ENCODE measurements at regions not wholly inside any gene's neighbourhood (a gene's known extent, or its start where the extent isn't known, plus 50 kb on each side); places are given as distances from the start of the nearest gene placed in this dataset.

DNA sequence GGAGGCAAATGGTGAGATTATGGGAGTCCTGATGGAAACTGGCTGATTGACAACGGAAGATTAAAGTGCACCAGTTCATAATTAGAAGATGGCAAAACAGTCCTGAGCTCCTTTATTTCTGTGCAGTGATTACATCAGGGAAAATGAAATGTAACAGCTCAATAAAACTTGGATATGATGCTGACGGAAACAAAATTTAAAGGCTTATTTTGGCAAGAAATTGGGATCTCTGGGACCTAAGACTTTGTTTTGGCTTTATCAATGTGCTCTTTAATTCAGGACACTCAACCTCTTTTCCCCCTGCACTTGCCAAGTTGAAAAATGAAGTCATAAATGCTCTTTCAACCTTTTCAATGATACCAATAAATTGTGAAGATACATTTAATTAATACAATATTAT is 226.8 kb downstream of the C6orf118 start:
- no peak for TF ChIP-seq TAF1 (IDR thresholded peaks at IDR 0.05; ENCODE audit: low read depth)
- TF ChIP-seq, protein P1, sequence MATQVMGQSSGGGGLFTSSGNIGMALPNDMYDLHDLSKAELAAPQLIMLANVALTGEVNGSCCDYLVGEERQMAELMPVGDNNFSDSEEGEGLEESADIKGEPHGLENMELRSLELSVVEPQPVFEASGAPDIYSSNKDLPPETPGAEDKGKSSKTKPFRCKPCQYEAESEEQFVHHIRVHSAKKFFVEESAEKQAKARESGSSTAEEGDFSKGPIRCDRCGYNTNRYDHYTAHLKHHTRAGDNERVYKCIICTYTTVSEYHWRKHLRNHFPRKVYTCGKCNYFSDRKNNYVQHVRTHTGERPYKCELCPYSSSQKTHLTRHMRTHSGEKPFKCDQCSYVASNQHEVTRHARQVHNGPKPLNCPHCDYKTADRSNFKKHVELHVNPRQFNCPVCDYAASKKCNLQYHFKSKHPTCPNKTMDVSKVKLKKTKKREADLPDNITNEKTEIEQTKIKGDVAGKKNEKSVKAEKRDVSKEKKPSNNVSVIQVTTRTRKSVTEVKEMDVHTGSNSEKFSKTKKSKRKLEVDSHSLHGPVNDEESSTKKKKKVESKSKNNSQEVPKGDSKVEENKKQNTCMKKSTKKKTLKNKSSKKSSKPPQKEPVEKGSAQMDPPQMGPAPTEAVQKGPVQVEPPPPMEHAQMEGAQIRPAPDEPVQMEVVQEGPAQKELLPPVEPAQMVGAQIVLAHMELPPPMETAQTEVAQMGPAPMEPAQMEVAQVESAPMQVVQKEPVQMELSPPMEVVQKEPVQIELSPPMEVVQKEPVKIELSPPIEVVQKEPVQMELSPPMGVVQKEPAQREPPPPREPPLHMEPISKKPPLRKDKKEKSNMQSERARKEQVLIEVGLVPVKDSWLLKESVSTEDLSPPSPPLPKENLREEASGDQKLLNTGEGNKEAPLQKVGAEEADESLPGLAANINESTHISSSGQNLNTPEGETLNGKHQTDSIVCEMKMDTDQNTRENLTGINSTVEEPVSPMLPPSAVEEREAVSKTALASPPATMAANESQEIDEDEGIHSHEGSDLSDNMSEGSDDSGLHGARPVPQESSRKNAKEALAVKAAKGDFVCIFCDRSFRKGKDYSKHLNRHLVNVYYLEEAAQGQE (IDR thresholded peaks at IDR 0.05; ENCODE audit: low read depth): no peak
- TF ChIP-seq RAD21 (IDR thresholded peaks at IDR 0.05; ENCODE audit: low read depth): no peak
- TF ChIP-seq, protein P2, sequence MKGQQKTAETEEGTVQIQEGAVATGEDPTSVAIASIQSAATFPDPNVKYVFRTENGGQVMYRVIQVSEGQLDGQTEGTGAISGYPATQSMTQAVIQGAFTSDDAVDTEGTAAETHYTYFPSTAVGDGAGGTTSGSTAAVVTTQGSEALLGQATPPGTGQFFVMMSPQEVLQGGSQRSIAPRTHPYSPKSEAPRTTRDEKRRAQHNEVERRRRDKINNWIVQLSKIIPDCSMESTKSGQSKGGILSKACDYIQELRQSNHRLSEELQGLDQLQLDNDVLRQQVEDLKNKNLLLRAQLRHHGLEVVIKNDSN (IDR thresholded peaks at IDR 0.05): no peak

DNA sequence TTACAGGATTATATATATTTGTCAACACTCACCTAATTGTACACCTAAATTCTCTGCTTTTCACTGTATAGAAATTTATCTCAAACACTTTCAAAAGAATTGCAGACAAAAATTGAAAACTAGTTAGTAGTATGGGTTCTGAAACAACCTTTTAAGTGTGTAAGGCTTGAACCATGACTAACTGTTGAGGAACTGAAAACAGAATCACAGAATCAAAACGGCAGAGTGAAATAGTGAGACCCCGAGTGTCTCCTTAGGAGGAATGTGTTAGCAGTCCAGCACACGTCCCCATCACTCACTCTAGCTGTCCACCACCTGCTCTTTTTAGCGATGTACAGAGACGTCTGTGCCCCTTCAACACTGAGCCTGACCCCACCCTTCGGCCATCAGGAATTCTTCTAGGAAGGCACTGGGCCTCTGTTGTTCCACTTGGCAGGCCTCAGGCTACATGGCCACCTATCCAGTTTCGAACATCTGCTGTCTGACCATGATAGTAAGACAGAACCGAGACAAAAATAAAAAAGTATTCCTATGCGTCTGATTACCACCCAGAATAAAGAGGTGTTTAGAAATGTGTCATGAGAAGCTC is 227.4 kb downstream of the C6orf118 start:
- no peak for TF ChIP-seq EGR1 (IDR thresholded peaks at IDR 0.05)

DNA sequence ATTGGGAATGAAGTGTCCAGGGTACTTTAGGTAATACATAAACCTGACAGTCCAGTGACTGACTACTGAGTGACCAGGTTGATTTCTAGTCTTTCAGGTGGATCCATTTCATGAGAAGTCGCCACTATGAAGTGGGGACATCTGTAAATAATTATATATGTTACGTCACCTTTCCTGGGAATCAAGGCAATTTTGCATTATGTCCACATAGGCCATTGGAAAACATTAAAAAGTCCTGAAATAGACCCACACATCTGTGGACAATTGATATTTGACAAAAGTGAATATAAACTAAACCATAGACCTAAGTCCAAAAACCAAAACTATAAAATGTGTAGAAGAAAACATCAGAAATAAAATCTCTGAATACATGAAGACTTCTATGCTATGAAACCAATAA is 231.5 kb downstream of the C6orf118 start:
- TF ChIP-seq TCF12 (IDR thresholded peaks at IDR 0.05; ENCODE audit: low read depth) (no peak), RAD21 (IDR thresholded peaks at IDR 0.05; ENCODE audit: low read depth) (no peak), EGR1 (IDR thresholded peaks at IDR 0.05) (no peak), CREB1 (IDR thresholded peaks at IDR 0.05; ENCODE audit: low read depth) (no peak), TEAD4 (IDR thresholded peaks at IDR 0.05) (no peak)

DNA sequence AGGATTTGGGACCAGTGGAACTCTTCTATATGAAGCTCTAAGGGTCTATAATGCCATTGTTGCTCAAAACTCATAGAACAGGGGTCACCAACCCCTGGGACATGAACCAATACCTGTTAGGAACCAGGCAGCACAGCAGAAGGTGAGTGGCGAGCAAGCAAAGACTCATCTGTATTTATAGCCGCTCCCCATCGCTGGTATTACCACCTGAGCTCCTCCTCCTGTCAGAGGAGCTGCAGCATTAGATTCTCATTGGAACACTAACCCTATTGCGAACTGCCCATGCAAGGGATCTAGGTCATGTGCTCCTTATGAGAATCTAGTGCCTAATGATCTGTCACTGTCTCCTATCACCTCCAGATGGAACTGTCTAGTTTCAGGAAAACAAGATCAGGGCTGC is 237.5 kb downstream of the C6orf118 start:
- TF ChIP-seq EP300 (IDR thresholded peaks at IDR 0.05; ENCODE audit: borderline replicate concordance) (no peak), CREB1 (IDR thresholded peaks at IDR 0.05; ENCODE audit: low read depth) (no peak), YY1 (IDR thresholded peaks at IDR 0.05; ENCODE audit: low read depth) (no peak), TAF1 (IDR thresholded peaks at IDR 0.05; ENCODE audit: low read depth) (no peak), TEAD4 (IDR thresholded peaks at IDR 0.05) (no peak), EGR1 (IDR thresholded peaks at IDR 0.05) (no peak), FOXM1 (IDR thresholded peaks at IDR 0.05; ENCODE audit: borderline replicate concordance, low read depth) (no peak)
- TF ChIP-seq, protein P3, sequence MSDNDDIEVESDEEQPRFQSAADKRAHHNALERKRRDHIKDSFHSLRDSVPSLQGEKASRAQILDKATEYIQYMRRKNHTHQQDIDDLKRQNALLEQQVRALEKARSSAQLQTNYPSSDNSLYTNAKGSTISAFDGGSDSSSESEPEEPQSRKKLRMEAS (IDR thresholded peaks at IDR 0.05): no peak

DNA sequence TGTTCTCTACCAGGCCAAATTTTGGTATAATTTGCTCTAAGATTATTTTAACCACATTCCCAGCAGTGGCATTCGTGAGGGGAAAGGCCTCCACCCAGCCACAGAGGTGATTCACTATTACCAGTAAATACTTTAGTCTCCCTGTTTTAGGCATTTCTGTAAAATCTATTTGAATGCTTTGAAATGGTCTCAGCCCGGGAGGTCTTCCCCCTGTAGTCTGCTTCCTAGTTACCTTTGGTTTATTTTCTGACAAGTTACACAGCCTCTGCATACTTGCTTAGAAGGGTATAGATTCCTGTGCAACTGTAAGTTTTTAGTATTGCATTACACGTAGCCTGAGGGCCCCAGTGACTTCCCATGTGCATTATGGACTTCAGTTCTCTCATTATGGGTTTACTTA is 248.7 kb downstream of the C6orf118 start:
- no peak for TF ChIP-seq RAD21 (IDR thresholded peaks at IDR 0.05; ENCODE audit: low read depth)
- no peak for TF ChIP-seq NFIC (IDR thresholded peaks at IDR 0.05)
- no peak for TF ChIP-seq TEAD4 (IDR thresholded peaks at IDR 0.05)
- TF ChIP-seq, protein P2 (IDR thresholded peaks at IDR 0.05): no peak
- TF ChIP-seq CEBPB (IDR thresholded peaks at IDR 0.05): no peak
- TF ChIP-seq TCF12 (IDR thresholded peaks at IDR 0.05; ENCODE audit: low read depth): no peak
- TF ChIP-seq, protein P3 (IDR thresholded peaks at IDR 0.05): no peak
- TF ChIP-seq CREB1 (IDR thresholded peaks at IDR 0.05; ENCODE audit: low read depth): no peak
- TF ChIP-seq FOXM1 (IDR thresholded peaks at IDR 0.05; ENCODE audit: borderline replicate concordance, low read depth): no peak
- no peak for TF ChIP-seq EP300 (IDR thresholded peaks at IDR 0.05; ENCODE audit: borderline replicate concordance)
- no peak for TF ChIP-seq TAF1 (IDR thresholded peaks at IDR 0.05; ENCODE audit: low read depth)
- no peak for TF ChIP-seq EGR1 (IDR thresholded peaks at IDR 0.05)
- TF ChIP-seq ZBTB7A (IDR thresholded peaks at IDR 0.05; ENCODE audit: low read depth): no peak
- TF ChIP-seq YY1 (IDR thresholded peaks at IDR 0.05; ENCODE audit: low read depth): no peak

DNA sequence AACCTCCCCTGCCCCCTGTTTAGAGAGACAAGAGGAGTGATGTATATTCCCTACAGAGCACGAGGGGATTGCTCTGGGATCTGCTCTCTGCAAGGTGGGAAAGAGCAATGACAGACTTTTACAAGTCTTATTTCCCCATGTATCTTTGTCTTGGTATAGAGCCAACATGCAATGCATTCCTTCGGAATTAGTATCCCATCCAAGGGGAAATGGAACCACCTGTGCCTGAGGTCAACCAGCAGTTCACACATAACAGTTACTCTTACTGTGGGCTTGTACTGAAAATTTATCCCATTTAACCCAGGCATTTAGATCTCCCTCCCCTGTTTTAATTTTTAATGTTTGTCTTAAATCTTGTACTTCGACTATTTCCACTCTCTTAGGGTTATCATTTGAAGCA is 250.4 kb downstream of the C6orf118 start:
- TF ChIP-seq CEBPB (IDR thresholded peaks at IDR 0.05): no peak
- TF ChIP-seq TAF1 (IDR thresholded peaks at IDR 0.05; ENCODE audit: low read depth): no peak
- TF ChIP-seq TEAD4 (IDR thresholded peaks at IDR 0.05): no peak
- no peak for TF ChIP-seq NFIC (IDR thresholded peaks at IDR 0.05)
- TF ChIP-seq YY1 (IDR thresholded peaks at IDR 0.05; ENCODE audit: low read depth): no peak
- TF ChIP-seq ZBTB7A (IDR thresholded peaks at IDR 0.05; ENCODE audit: low read depth): no peak
- TF ChIP-seq FOXM1 (IDR thresholded peaks at IDR 0.05; ENCODE audit: borderline replicate concordance, low read depth): no peak
- TF ChIP-seq, protein P1 (IDR thresholded peaks at IDR 0.05; ENCODE audit: low read depth): no peak
- no peak for TF ChIP-seq TCF12 (IDR thresholded peaks at IDR 0.05; ENCODE audit: low read depth)
- TF ChIP-seq, protein P2 (IDR thresholded peaks at IDR 0.05): no peak
- TF ChIP-seq CREB1 (IDR thresholded peaks at IDR 0.05; ENCODE audit: low read depth): no peak
